ENCODE measurements at regions not wholly inside any gene's neighbourhood (a gene's known extent, or its start where the extent isn't known, plus 50 kb on each side); places are given as distances from the start of the nearest gene placed in this dataset.
A peak's percentile ranks its signal among the peaks of the same experiment; 100 is the strongest.

GRCh38 chr17:77488531-77489238 is 347.9 kb downstream of the SEC14L1 start:
- DNase-seq, result no peak
- H3K4me1 Mint-ChIP-seq, result peaks cover 11% of the 10 kb centered on the region
- no peak overlapping the region for H3K4me3 Mint-ChIP-seq
- H3K27ac Mint-ChIP-seq, result no peak overlapping the region
- H3K27me3 Mint-ChIP-seq (ENCODE audit: low read depth, poor library complexity), result no peaks in the 10 kb centered on the region
- H3K9me3 Mint-ChIP-seq, result no peaks in the 10 kb centered on the region
- H3K36me3 Mint-ChIP-seq (ENCODE audit: low read depth), result peaks cover 25% of the 10 kb centered on the region
- no peak for TF ChIP-seq CTCF (IDR thresholded peaks at IDR 0.05)

- no peak for TF ChIP-seq CTCF (IDR thresholded peaks at IDR 0.05)
- H3K4me1 Mint-ChIP-seq, result peaks cover 11% of the 10 kb centered on the region
- H3K4me3 Mint-ChIP-seq, result no peak overlapping the region
- H3K36me3 Mint-ChIP-seq (ENCODE audit: low read depth), result peaks cover 25% of the 10 kb centered on the region
- no peaks in the 10 kb centered on the region for H3K27me3 Mint-ChIP-seq (ENCODE audit: low read depth, poor library complexity)
- H3K27ac Mint-ChIP-seq, result no peak overlapping the region
- no peak for DNase-seq
- no peaks in the 10 kb centered on the region for H3K9me3 Mint-ChIP-seq
These were observed 348.6 kb downstream of the SEC14L1 start for GRCh38 chr17:77489239-77489892.

- Mint-ChIP-seq H3K36me3 (ENCODE audit: low read depth) (peaks cover 26% of the 10 kb centered on the region), H3K9me3 (no peaks in the 10 kb centered on the region), H3K27me3 (ENCODE audit: low read depth, poor library complexity) (no peaks in the 10 kb centered on the region), H3K4me3 (no peak overlapping the region), H3K27ac (no peak overlapping the region), H3K4me1 (peaks cover 13% of the 10 kb centered on the region)
- no peak for DNase-seq
- no peak for TF ChIP-seq CTCF (IDR thresholded peaks at IDR 0.05)
These were observed 349.1 kb downstream of the SEC14L1 start for GRCh38 chr17:77489893-77490255.

- H3K27me3 Mint-ChIP-seq (ENCODE audit: low read depth, poor library complexity), result no peaks in the 10 kb centered on the region
- peaks cover 16% of the 10 kb centered on the region for H3K4me1 Mint-ChIP-seq
- no peak for TF ChIP-seq CTCF (IDR thresholded peaks at IDR 0.05)
- H3K4me3 Mint-ChIP-seq, result no peak overlapping the region
- DNase-seq, result no peak
- no peaks in the 10 kb centered on the region for H3K9me3 Mint-ChIP-seq
- no peak overlapping the region for H3K27ac Mint-ChIP-seq
- H3K36me3 Mint-ChIP-seq (ENCODE audit: low read depth), result peaks cover 32% of the 10 kb centered on the region
These were observed 349.8 kb downstream of the SEC14L1 start for GRCh38 chr17:77490361-77491183.

- Mint-ChIP-seq H3K27ac (peak overlapping the region; percentile 90), H3K36me3 (ENCODE audit: low read depth) (peaks cover 23% of the 10 kb centered on the region)
- no peak for DNase-seq
These were observed 351.2 kb downstream of the SEC14L1 start for GRCh38 chr17:77491921-77492445.

More at GRCh38 chr17:77491921-77492445, 351.2 kb downstream of the SEC14L1 start:
- Mint-ChIP-seq H3K4me3 (no peak overlapping the region), H3K9me3 (no peaks in the 10 kb centered on the region), H3K4me1 (peaks cover 10% of the 10 kb centered on the region), H3K27me3 (ENCODE audit: low read depth, poor library complexity) (no peaks in the 10 kb centered on the region)
- no peak for TF ChIP-seq CTCF (IDR thresholded peaks at IDR 0.05)
